ENCODE measurements at regions not wholly inside any gene's neighbourhood (a gene's known extent, or its start where the extent isn't known, plus 50 kb on each side); places are given as distances from the start of the nearest gene placed in this dataset.

GRCh38 chr3:861721-862120, 231.1 kb upstream of the CNTN6 start:
- TF ChIP-seq CTCF (IDR thresholded peaks at IDR 0.05) (no peak), ZFX (IDR thresholded peaks at IDR 0.05; ENCODE audit: borderline replicate concordance) (no peak)
- H3K27ac ChIP-seq: no peak overlapping the region

GRCh38 chr3:869269-869668, 223.6 kb upstream of the CNTN6 start:
- no peak for TF ChIP-seq ZFX (IDR thresholded peaks at IDR 0.05; ENCODE audit: borderline replicate concordance)
- TF ChIP-seq CTCF (IDR thresholded peaks at IDR 0.05): no peak

DNA sequence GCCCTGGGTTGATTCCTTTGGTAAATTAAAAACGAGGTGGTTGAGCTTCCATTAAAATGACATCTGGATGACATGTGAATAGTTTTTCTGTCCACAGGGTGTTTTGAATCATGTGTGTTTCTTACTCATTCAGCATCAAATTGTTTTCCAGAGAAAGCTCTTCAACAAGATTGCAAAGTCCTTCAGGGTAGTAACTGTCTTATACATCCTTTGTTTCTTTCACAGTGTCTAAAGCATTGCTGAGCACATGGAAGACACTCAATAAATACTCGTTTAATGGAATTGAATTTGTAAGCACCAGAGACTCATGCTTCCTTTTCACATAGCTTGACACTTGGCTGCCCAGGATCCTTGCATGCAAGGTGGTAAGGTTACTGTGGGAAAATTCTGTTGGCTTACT, 223.1 kb upstream of the CNTN6 start:
- H3K27ac ChIP-seq: no peak overlapping the region
- no peak for TF ChIP-seq ZFX (IDR thresholded peaks at IDR 0.05; ENCODE audit: borderline replicate concordance)
- no peak for TF ChIP-seq CTCF (IDR thresholded peaks at IDR 0.05)

More at GRCh38 chr3:869269-869668, 223.6 kb upstream of the CNTN6 start:
- no peak overlapping the region for H3K27ac ChIP-seq

GRCh38 chr3:871651-872050, 221.2 kb upstream of the CNTN6 start:
- TF ChIP-seq ZFX (IDR thresholded peaks at IDR 0.05; ENCODE audit: borderline replicate concordance): no peak
- no peak for TF ChIP-seq CTCF (IDR thresholded peaks at IDR 0.05)
- H3K27ac ChIP-seq: no peak overlapping the region

GRCh38 chr3:877001-877400, 215.8 kb upstream of the CNTN6 start:
- TF ChIP-seq CTCF (IDR thresholded peaks at IDR 0.05) (no peak), ZFX (IDR thresholded peaks at IDR 0.05; ENCODE audit: borderline replicate concordance) (no peak)
- no peak overlapping the region for H3K27ac ChIP-seq

DNA sequence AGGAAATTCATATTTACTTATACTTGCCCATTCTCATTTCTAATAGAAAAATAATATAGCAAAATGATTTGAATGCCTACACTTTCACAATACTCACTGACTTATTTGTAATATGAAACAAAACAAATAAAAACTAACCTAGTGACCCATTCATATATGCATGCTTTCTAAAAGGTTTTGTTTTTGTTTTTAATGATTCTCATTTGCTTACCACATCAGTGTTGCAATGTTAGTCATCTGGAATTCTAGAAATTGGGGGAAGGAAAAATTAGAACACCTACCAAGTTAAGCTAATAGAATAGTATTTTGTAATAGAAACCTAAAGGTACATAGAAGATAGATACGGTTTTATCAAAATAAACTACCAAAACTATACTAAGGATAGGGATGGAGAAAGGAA, 214.1 kb upstream of the CNTN6 start:
- TF ChIP-seq ZFX (IDR thresholded peaks at IDR 0.05; ENCODE audit: borderline replicate concordance): no peak
- TF ChIP-seq CTCF (IDR thresholded peaks at IDR 0.05): no peak
- no peak overlapping the region for H3K27ac ChIP-seq

- TF ChIP-seq CTCF (IDR thresholded peaks at IDR 0.05): no peak
- TF ChIP-seq ZFX (IDR thresholded peaks at IDR 0.05; ENCODE audit: borderline replicate concordance): no peak
- no peak overlapping the region for H3K27ac ChIP-seq
Measured at GRCh38 chr3:880371-880770, 212.5 kb upstream of the CNTN6 start.
